ENCODE measurements at regions not wholly inside any gene's neighbourhood (a gene's known extent, or its start where the extent isn't known, plus 50 kb on each side); places are given as distances from the start of the nearest gene placed in this dataset.
"Not testable (repeated sequence)": the region's sequence is repeated elsewhere in the genome, so short reads cannot be mapped to it uniquely, and the experiment has no call there.

DNA sequence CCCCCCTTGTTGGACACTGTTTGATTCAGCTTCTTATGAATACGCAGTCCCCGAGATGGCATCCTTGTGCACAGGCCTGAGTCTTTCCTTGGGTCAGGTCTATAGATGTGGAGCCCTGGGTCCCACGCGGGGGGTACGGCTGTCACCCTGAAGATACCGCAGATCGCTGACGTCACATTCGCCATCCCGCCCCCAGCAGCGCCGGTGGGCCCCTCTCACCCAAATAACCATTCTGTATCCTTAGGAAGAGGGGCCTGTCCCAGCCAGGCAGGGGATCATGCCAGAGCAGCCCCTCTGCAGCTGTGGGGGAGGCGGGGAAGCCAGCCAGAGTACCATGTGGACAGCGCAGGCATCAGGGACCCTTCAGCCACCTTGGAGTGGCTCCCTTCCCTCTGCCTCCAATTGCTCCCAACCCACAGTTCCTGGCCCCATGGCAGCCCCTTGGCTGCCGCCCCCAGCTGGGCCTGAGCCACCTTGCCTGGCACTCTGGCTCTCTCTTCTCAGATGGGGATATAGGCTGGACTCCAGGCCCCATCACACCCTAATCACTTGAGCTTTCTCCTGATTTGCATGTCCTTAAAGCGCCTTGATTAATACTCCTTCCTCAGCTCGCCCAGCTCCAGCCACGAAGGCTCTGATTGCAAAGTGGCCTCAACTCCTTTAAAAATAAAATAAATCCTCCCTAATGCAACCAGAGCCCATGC, 189.8 kb downstream of the C9orf50 start:
- no peak overlapping the region for H3K27ac ChIP-seq (ENCODE audit: low read depth in 1 of 2, low read length in 1 of 2)
- H3K27me3 ChIP-seq (ENCODE audit: control insufficient read depth in 3 of 3, insufficient read depth in 3 of 3, low read length in 2 of 3), result no peaks in the 10 kb centered on the region
- no peak for TF ChIP-seq CTCF (IDR thresholded peaks at IDR 0.05; ENCODE audit: control extremely low read depth, extremely low read depth)
- DNase-seq, result no peak
- peaks cover 0 to 22% (median 0%) of the 10 kb centered on the region in 5 donors for H3K4me1 ChIP-seq (ENCODE audit: control insufficient read depth in 5 of 5, insufficient read depth in 5 of 5, low read length in 5 of 5)
- H3K4me3 ChIP-seq, result no peak overlapping the region
- no peaks in the 10 kb centered on the region for H3K36me3 ChIP-seq (ENCODE audit: control insufficient read depth in 4 of 4, insufficient read depth in 4 of 4, low read length in 4 of 4)
- WGBS, 2 donors, result 87 to 89% methylated on average over 18 of the region's 18 CpGs
- no peak overlapping the region for H3K9ac ChIP-seq (ENCODE audit: insufficient read depth in 1 of 2, low read length in 2 of 2)
- H3K9me3 ChIP-seq (ENCODE audit: control insufficient read depth in 4 of 4, insufficient read depth in 3 of 4, low read length in 3 of 4), result no peaks in the 10 kb centered on the region
- ATAC-seq (ENCODE audit: insufficient read depth, low FRiP score), result no peak

DNA sequence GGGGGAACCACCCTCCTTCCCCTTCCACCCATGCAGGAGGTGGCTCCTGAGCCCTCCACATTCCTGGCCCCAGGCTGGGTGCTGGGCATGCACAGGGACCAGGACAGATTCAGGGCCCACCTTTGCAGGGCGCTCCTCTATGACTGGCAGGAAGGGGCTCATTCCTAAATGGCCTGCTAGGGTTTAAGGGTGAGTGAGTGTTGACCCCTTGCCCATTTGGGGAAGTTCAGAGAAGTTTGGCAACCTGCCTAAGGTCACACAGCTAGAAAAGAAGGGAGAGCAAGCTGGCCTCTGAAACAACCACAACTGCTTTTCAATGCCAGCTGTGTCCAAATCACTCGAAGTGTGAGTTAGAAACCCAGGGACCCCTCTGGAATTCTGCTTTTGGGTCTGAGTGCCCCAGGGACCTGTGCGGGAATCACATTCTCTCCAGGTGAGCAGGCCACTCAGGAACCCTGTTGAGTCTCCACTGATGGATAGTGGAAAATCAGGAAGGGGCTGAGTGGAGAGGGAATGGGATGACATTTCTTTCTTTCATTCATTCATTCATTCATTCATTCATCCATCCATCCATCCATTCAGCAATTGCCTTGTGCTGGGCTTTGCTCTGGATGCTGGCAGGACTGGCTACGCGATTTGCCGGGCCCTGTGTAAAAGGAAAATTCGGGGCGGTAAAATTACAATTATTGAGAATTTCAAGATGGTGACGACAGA, 191.9 kb downstream of the C9orf50 start:
- H3K4me3 ChIP-seq, result no peak overlapping the region
- 81 to 87% methylated on average over 9 of the region's 9 CpGs for WGBS, 2 donors
- H3K9me3 ChIP-seq (ENCODE audit: control insufficient read depth in 4 of 4, insufficient read depth in 3 of 4, low read length in 3 of 4), result no peaks in the 10 kb centered on the region
- DNase-seq, result no peak
- no peak for ATAC-seq (ENCODE audit: insufficient read depth, low FRiP score)
- H3K27me3 ChIP-seq (ENCODE audit: control insufficient read depth in 3 of 3, insufficient read depth in 3 of 3, low read length in 2 of 3), result no peaks in the 10 kb centered on the region
- no peak overlapping the region for H3K27ac ChIP-seq (ENCODE audit: low read depth in 1 of 2, low read length in 1 of 2)
- H3K9ac ChIP-seq (ENCODE audit: insufficient read depth in 1 of 2, low read length in 2 of 2), result no peak overlapping the region
- peaks cover 0 to 19% (median 0%) of the 10 kb centered on the region in 5 donors for H3K4me1 ChIP-seq (ENCODE audit: control insufficient read depth in 5 of 5, insufficient read depth in 5 of 5, low read length in 5 of 5)
- H3K36me3 ChIP-seq (ENCODE audit: control insufficient read depth in 4 of 4, insufficient read depth in 4 of 4, low read length in 4 of 4), result no peaks in the 10 kb centered on the region
- no peak for TF ChIP-seq CTCF (IDR thresholded peaks at IDR 0.05; ENCODE audit: control extremely low read depth, extremely low read depth)

GRCh38 chr9:129427149-129427548, 193.8 kb downstream of the C9orf50 start:
- H3K27me3 ChIP-seq (ENCODE audit: control insufficient read depth in 3 of 3, insufficient read depth in 3 of 3, low read length in 2 of 3), result no peaks in the 10 kb centered on the region
- no peak overlapping the region for H3K9ac ChIP-seq (ENCODE audit: insufficient read depth in 1 of 2, low read length in 2 of 2)
- no peak overlapping the region for H3K4me3 ChIP-seq
- H3K27ac ChIP-seq (ENCODE audit: low read depth in 1 of 2, low read length in 1 of 2), result no peak overlapping the region
- peaks cover 0 to 27% (median 2%) of the 10 kb centered on the region in 5 donors for H3K4me1 ChIP-seq (ENCODE audit: control insufficient read depth in 5 of 5, insufficient read depth in 5 of 5, low read length in 5 of 5)
- no peak for TF ChIP-seq CTCF (IDR thresholded peaks at IDR 0.05; ENCODE audit: control extremely low read depth, extremely low read depth)
- WGBS, 2 donors, result 83 to 85% methylated on average over 9 of the region's 9 CpGs
- DNase-seq (no peak), ATAC-seq (ENCODE audit: insufficient read depth, low FRiP score) (no peak)
- H3K9me3 ChIP-seq (ENCODE audit: control insufficient read depth in 4 of 4, insufficient read depth in 3 of 4, low read length in 3 of 4), result no peaks in the 10 kb centered on the region
- no peaks in the 10 kb centered on the region for H3K36me3 ChIP-seq (ENCODE audit: control insufficient read depth in 4 of 4, insufficient read depth in 4 of 4, low read length in 4 of 4)

DNA sequence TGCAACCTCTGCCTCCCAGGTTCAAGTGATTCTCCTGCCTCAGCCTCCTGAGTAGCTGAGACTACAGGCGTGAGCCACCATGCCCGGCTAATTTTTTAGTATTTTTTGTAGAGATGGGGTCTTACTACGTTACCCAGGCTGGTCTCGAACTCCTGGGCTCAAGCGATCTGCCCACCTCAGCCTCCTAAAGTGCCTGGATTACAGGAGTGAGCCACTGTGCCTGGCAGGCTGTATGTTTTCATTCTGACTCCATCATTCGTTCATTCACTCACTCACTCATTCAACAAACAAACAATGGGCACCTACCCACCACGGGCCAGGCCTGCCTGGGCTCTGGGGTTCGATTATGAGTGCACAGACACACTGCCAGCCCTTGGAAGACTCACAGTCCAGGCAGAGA, 197.1 kb downstream of the C9orf50 start:
- 94 to 96% methylated on average over 8 of the region's 8 CpGs for WGBS, 2 donors
- not testable (repeated sequence) for H3K9me3 ChIP-seq (ENCODE audit: control insufficient read depth in 4 of 4, insufficient read depth in 3 of 4, low read length in 3 of 4); ATAC-seq (ENCODE audit: insufficient read depth, low FRiP score); H3K4me3 ChIP-seq; H3K27me3 ChIP-seq (ENCODE audit: control insufficient read depth in 3 of 3, insufficient read depth in 3 of 3, low read length in 2 of 3); DNase-seq; H3K27ac ChIP-seq (ENCODE audit: low read depth in 1 of 2, low read length in 1 of 2); H3K9ac ChIP-seq (ENCODE audit: insufficient read depth in 1 of 2, low read length in 2 of 2); H3K36me3 ChIP-seq (ENCODE audit: control insufficient read depth in 4 of 4, insufficient read depth in 4 of 4, low read length in 4 of 4)
- peaks cover 0 to 18% (median 0%) of the 10 kb centered on the region in 5 donors for H3K4me1 ChIP-seq (ENCODE audit: control insufficient read depth in 5 of 5, insufficient read depth in 5 of 5, low read length in 5 of 5)

All from lung (tissue), 11 donors.